RWPE2 (cell line): ENCODE measurements at regions not wholly inside any gene's neighbourhood (a gene's known extent, or its start where the extent isn't known, plus 50 kb on each side); places are given as distances from the start of the nearest gene placed in this dataset.

Source experiments
- ATAC-seq: fragments of 200-7000 bp; cut with Tn5 transposase; 3 replicates; pipeline ENCODE4 v1.9.1; 2021; ENCODE audit warnings: low read depth
- DNase-seq: peaks from one replicate; pipeline ENCODE4 v3.0.0-alpha.2; 2020; ENCODE audit warnings: low spot score
- H3K27ac ChIP-seq: fragments of 450-650 bp; 2 replicates; pipeline ENCODE4 v1.5.1; 2017; ENCODE audit warnings: mild to moderate bottlenecking; ENCODE audit not compliant: poor library complexity, severe bottlenecking
- H3K27me3 ChIP-seq: fragments of 250-450 bp; sonication (Bioruptor Pico); 2 replicates; pipeline ENCODE4 v1.5.1; 2021; ENCODE audit warnings: mild to moderate bottlenecking, moderate library complexity; ENCODE audit not compliant: insufficient read depth, poor library complexity, severe bottlenecking
- H3K36me3 ChIP-seq: fragments of 250-450 bp; sonication (Bioruptor Pico); 2 replicates; pipeline ENCODE4 v1.5.1; 2020; ENCODE audit warnings: low read depth, mild to moderate bottlenecking, moderate library complexity
- H3K4me1 ChIP-seq: fragments of 250-450 bp; sonication (Bioruptor Pico); 2 replicates; pipeline ENCODE4 v1.5.1; 2021; ENCODE audit warnings: mild to moderate bottlenecking, moderate library complexity; ENCODE audit not compliant: insufficient read depth, poor library complexity, severe bottlenecking
- H3K4me3 ChIP-seq: fragments of 250-450 bp; sonication (Bioruptor Pico); 2 replicates; pipeline ENCODE4 v1.5.1; 2021; ENCODE audit warnings: mild to moderate bottlenecking, moderate library complexity; ENCODE audit not compliant: severe bottlenecking
- H3K9me3 ChIP-seq: fragments of 250-450 bp; sonication (Bioruptor Pico); 2 replicates; pipeline ENCODE4 v1.5.1; 2021; ENCODE audit warnings: mild to moderate bottlenecking, moderate library complexity; ENCODE audit not compliant: severe bottlenecking
- CTCF ChIP-seq: fragments of 450-650 bp; IDR thresholded peaks from one replicate; pipeline ENCODE4 v1.5.1; 2017; ENCODE audit warnings: mild to moderate bottlenecking, moderate library complexity; ENCODE audit not compliant: poor library complexity, severe bottlenecking

GRCh38 chr1:47593013-47593568 lies 155.2 kb downstream of the FOXD2 start:
- TF ChIP-seq CTCF: no peak
- Histone ChIP-seq H3K27me3 (peaks cover 9% of the 10 kb centered on the region), H3K9me3 (no peaks in the 10 kb centered on the region), H3K36me3 (no peaks in the 10 kb centered on the region), H3K4me3 (no peak overlapping the region), H3K4me1 (no peaks in the 10 kb centered on the region), H3K27ac (no peak overlapping the region)
- DNase-seq (no peak), ATAC-seq (peak; percentile 36; the same call in 2 of the 3 replicates)

- ATAC-seq (no peak), DNase-seq (no peak)
- Histone ChIP-seq H3K4me3 (no peak overlapping the region), H3K36me3 (no peaks in the 10 kb centered on the region), H3K27me3 (peaks cover 9% of the 10 kb centered on the region), H3K4me1 (no peaks in the 10 kb centered on the region), H3K9me3 (no peaks in the 10 kb centered on the region), H3K27ac (no peak overlapping the region)
- no peak for TF ChIP-seq CTCF
Measured at GRCh38 chr1:47593598-47594285, 155.9 kb downstream of the FOXD2 start.

- ATAC-seq: no peak
- H3K27me3 ChIP-seq: peaks cover 9% of the 10 kb centered on the region
Measured at GRCh38 chr1:47594627-47595026, 156.8 kb downstream of the FOXD2 start.

GRCh38 chr1:47596328-47596727 lies 158.5 kb downstream of the FOXD2 start:
- DNase-seq: no peak
- H3K4me1 ChIP-seq: no peaks in the 10 kb centered on the region
- H3K4me3 ChIP-seq: no peak overlapping the region
- H3K9me3 ChIP-seq: no peaks in the 10 kb centered on the region
- H3K27ac ChIP-seq: no peak overlapping the region
- peaks cover 9% of the 10 kb centered on the region for H3K27me3 ChIP-seq
- TF ChIP-seq CTCF: no peak
- H3K36me3 ChIP-seq: no peaks in the 10 kb centered on the region
- ATAC-seq: no peak

More at GRCh38 chr1:47594627-47595026, 156.8 kb downstream of the FOXD2 start:
- no peak for TF ChIP-seq CTCF
- no peaks in the 10 kb centered on the region for H3K4me1 ChIP-seq
- no peaks in the 10 kb centered on the region for H3K9me3 ChIP-seq
- no peak for DNase-seq
- no peak overlapping the region for H3K4me3 ChIP-seq
- H3K36me3 ChIP-seq: no peaks in the 10 kb centered on the region
- no peak overlapping the region for H3K27ac ChIP-seq

GRCh38 chr1:47598357-47598756 lies 160.5 kb downstream of the FOXD2 start:
- TF ChIP-seq CTCF: no peak
- ATAC-seq (no peak), DNase-seq (no peak)
- Histone ChIP-seq H3K27ac (no peak overlapping the region), H3K4me1 (no peaks in the 10 kb centered on the region), H3K27me3 (peaks cover under 1% of the 10 kb centered on the region), H3K9me3 (no peaks in the 10 kb centered on the region), H3K4me3 (no peak overlapping the region), H3K36me3 (no peaks in the 10 kb centered on the region)
